HEK293 (cell line): ENCODE measurements at regions not wholly inside any gene's neighbourhood (a gene's known extent, or its start where the extent isn't known, plus 50 kb on each side); places are given as distances from the start of the nearest gene placed in this dataset.

Experiments
- CTCF ChIA-PET: fragments of 350-600 bp; formaldehyde crosslinking; extraction: SDS; loops from one replicate; lab custom pipeline; 2021; ENCODE audit warnings: antibody characterized with exemption; lab: Yijun Ruan, JAX
- POLR2A ChIA-PET: fragments of 300-600 bp; formaldehyde crosslinking; extraction: SDS; loops from one replicate; lab custom pipeline; 2020; ENCODE audit warnings: antibody characterized with exemption, inconsistent platforms; lab: Yijun Ruan, JAX
- H3K27ac ChIP-seq: fragments of 200-500 bp; sonication (Bioruptor generic); 2 replicates; pipeline ENCODE4 v1.5.1; 2014; ENCODE audit warnings: low read depth, low read length, control low read depth, inconsistent platforms; ENCODE audit errors: extremely low read depth
- H3K36me3 ChIP-seq, 2 experiments: fragments of 200-500 bp in 1 of 2; sonication (Bioruptor generic) in 1 of 2; 1 replicate in 1 of 2; 2 replicates in 1 of 2; pipeline ENCODE4 v1.5.1; 2014 to 2017; ENCODE audit warnings: inconsistent platforms in 2 of 2, low read length in 2 of 2; ENCODE audit not compliant: control insufficient read depth in 2 of 2, insufficient read depth in 1 of 2
- H3K4me1 ChIP-seq: fragments of 200-500 bp; sonication (Bioruptor generic); 2 replicates; pipeline ENCODE4 v1.5.1; 2014; ENCODE audit warnings: mild to moderate bottlenecking, low read length, inconsistent platforms; ENCODE audit not compliant: control insufficient read depth, insufficient read depth
- H3K4me3 ChIP-seq: 2 replicates; pipeline ENCODE4 v1.5.1; 2011; ENCODE audit warnings: low read depth, mild to moderate bottlenecking, control low read depth, low read length, moderate library complexity
- H3K9me3 ChIP-seq: fragments of 200-500 bp; sonication (Bioruptor generic); 2 replicates; pipeline ENCODE4 v1.5.1; 2014; ENCODE audit warnings: low read depth, low read length, inconsistent platforms; ENCODE audit not compliant: control insufficient read depth, insufficient read depth
- FEZF1 ChIP-seq: fragments of 450-650 bp; formaldehyde crosslinking; IDR thresholded peaks from 2 replicates; pipeline ENCODE4 v1.5.1; 2016; ENCODE audit warnings: missing biosample characterization, missing genetic modification characterization
- GLI2 ChIP-seq: fragments of 450-650 bp; formaldehyde crosslinking; IDR thresholded peaks from 2 replicates; pipeline ENCODE4; 2017; ENCODE audit warnings: missing biosample characterization, missing genetic modification characterization, low read depth, borderline replicate concordance
- KLF17 ChIP-seq: fragments of 450-650 bp; formaldehyde crosslinking; IDR thresholded peaks from 2 replicates; pipeline ENCODE4 v1.5.1; 2016; ENCODE audit warnings: missing biosample characterization, missing genetic modification characterization
- MYNN ChIP-seq: fragments of 450-650 bp; formaldehyde crosslinking; IDR thresholded peaks from 2 replicates; pipeline ENCODE4 v1.5.1; 2016; ENCODE audit warnings: missing biosample characterization, missing genetic modification characterization, borderline replicate concordance
- OSR2 ChIP-seq: fragments of 450-650 bp; formaldehyde crosslinking; IDR thresholded peaks from 2 replicates; pipeline ENCODE4 v1.5.1; 2016; ENCODE audit warnings: missing biosample characterization, missing genetic modification characterization
- PBX3 ChIP-seq: sonication (generic); formaldehyde crosslinking; IDR thresholded peaks from 2 replicates; pipeline ENCODE4 v1.8.1; 2022; ENCODE audit warnings: mild to moderate bottlenecking, moderate library complexity, missing genetic modification reagents
- PRDM6 ChIP-seq: fragments of 450-650 bp; formaldehyde crosslinking; IDR thresholded peaks from 2 replicates; pipeline ENCODE4 v1.5.1; 2017; ENCODE audit warnings: missing biosample characterization, missing genetic modification characterization
- RBAK ChIP-seq: fragments of 450-650 bp; formaldehyde crosslinking; IDR thresholded peaks from 2 replicates; pipeline ENCODE4 v1.5.1; 2016; ENCODE audit warnings: missing biosample characterization, missing genetic modification characterization
- SCRT1 ChIP-seq: fragments of 450-650 bp; formaldehyde crosslinking; IDR thresholded peaks from 2 replicates; pipeline ENCODE4 v1.5.1; 2016; ENCODE audit warnings: missing biosample characterization, missing genetic modification characterization, borderline replicate concordance
- SP7 ChIP-seq: fragments of 450-650 bp; formaldehyde crosslinking; IDR thresholded peaks from 2 replicates; pipeline ENCODE4 v1.5.1; 2016; ENCODE audit warnings: missing biosample characterization, missing genetic modification characterization
- TCF7L2 ChIP-seq: IDR thresholded peaks from 2 replicates; pipeline ENCODE4 v1.6.1; 2011; ENCODE audit warnings: low read depth, mild to moderate bottlenecking, inconsistent platforms, low read length, moderate library complexity, borderline replicate concordance
- WT1 ChIP-seq: fragments of 450-650 bp; formaldehyde crosslinking; IDR thresholded peaks from 2 replicates; pipeline ENCODE4 v1.5.1; 2016; ENCODE audit warnings: missing biosample characterization, missing genetic modification characterization
- ZBTB49 ChIP-seq: fragments of 450-650 bp; formaldehyde crosslinking; IDR thresholded peaks from 2 replicates; pipeline ENCODE4 v1.5.1; 2016; ENCODE audit warnings: missing biosample characterization, missing genetic modification characterization, low read depth
- ZFP41 ChIP-seq: fragments of 450-650 bp; formaldehyde crosslinking; IDR thresholded peaks from 2 replicates; pipeline ENCODE4 v1.5.1; 2016; ENCODE audit warnings: missing biosample characterization, missing genetic modification characterization, borderline replicate concordance
- ZNF112 ChIP-seq: fragments of 450-650 bp; formaldehyde crosslinking; IDR thresholded peaks from 2 replicates; pipeline ENCODE4 v1.5.0; 2017; ENCODE audit warnings: missing biosample characterization, missing genetic modification characterization
- ZNF18 ChIP-seq: fragments of 450-650 bp; formaldehyde crosslinking; IDR thresholded peaks from 2 replicates; pipeline ENCODE4 v1.5.1; 2016; ENCODE audit warnings: missing biosample characterization, missing genetic modification characterization
- ZNF341 ChIP-seq: fragments of 450-650 bp; formaldehyde crosslinking; IDR thresholded peaks from 2 replicates; pipeline ENCODE4; 2016; ENCODE audit warnings: low read depth, missing biosample characterization, missing genetic modification characterization
- ZNF350 ChIP-seq: fragments of 450-650 bp; formaldehyde crosslinking; IDR thresholded peaks from 2 replicates; pipeline ENCODE4 v1.5.0; 2017; ENCODE audit warnings: missing biosample characterization, mild to moderate bottlenecking, missing genetic modification characterization
- ZNF394 ChIP-seq: fragments of 450-650 bp; formaldehyde crosslinking; IDR thresholded peaks from 2 replicates; pipeline ENCODE4 v1.5.1; 2016; ENCODE audit warnings: missing biosample characterization, missing genetic modification characterization, mild to moderate bottlenecking, moderate library complexity, borderline replicate concordance
- ZNF48 ChIP-seq: fragments of 450-650 bp; formaldehyde crosslinking; IDR thresholded peaks from 2 replicates; pipeline ENCODE4 v1.5.1; 2016; ENCODE audit warnings: missing biosample characterization, missing genetic modification characterization
- ZNF501 ChIP-seq: fragments of 450-650 bp; formaldehyde crosslinking; IDR thresholded peaks from 2 replicates; pipeline ENCODE4 v1.5.1; 2016; ENCODE audit warnings: missing biosample characterization, missing genetic modification characterization
- ZNF558 ChIP-seq: fragments of 450-650 bp; formaldehyde crosslinking; IDR thresholded peaks from 2 replicates; pipeline ENCODE4 v1.5.1; 2016; ENCODE audit warnings: missing biosample characterization, missing genetic modification characterization
- ZNF561 ChIP-seq: fragments of 450-650 bp; IDR thresholded peaks from 2 replicates; pipeline ENCODE4 v1.5.1; 2018; ENCODE audit warnings: missing biosample characterization, missing genetic modification characterization, borderline replicate concordance
- ZNF600 ChIP-seq: fragments of 450-650 bp; formaldehyde crosslinking; IDR thresholded peaks from 2 replicates; pipeline ENCODE4 v1.5.1; 2016; ENCODE audit warnings: missing biosample characterization, missing genetic modification characterization
- ZNF660 ChIP-seq: fragments of 450-650 bp; IDR thresholded peaks from 2 replicates; pipeline ENCODE4 v1.5.1; 2018; ENCODE audit warnings: missing biosample characterization, mild to moderate bottlenecking, missing genetic modification characterization
- ZNF664 ChIP-seq: fragments of 450-650 bp; formaldehyde crosslinking; IDR thresholded peaks from 2 replicates; pipeline ENCODE4 v1.5.1; 2016; ENCODE audit warnings: missing biosample characterization, missing genetic modification characterization
- ZNF837 ChIP-seq: fragments of 450-650 bp; formaldehyde crosslinking; IDR thresholded peaks from 2 replicates; pipeline ENCODE4 v1.5.1; 2016; ENCODE audit warnings: missing biosample characterization, missing genetic modification characterization

GRCh38 chr4:28759064-28759463, 1898.4 kb downstream of the STIM2 start:
- H3K27ac ChIP-seq = no peak overlapping the region
- H3K36me3 ChIP-seq = no peaks in the 10 kb centered on the region
- no peaks in the 10 kb centered on the region for H3K4me1 ChIP-seq
- TF ChIP-seq OSR2 (no peak), SCRT1 (tag by site-specific recombination) (no peak), WT1 (tag by site-specific recombination) (no peak)
- no peaks in the 10 kb centered on the region for H3K9me3 ChIP-seq
- H3K4me3 ChIP-seq = no peak overlapping the region
- ChIA-PET POLR2A (no interaction called here), CTCF (no interaction called here)

- TF ChIP-seq ZNF18 (tag by site-specific recombination) (no peak), ZNF341 (tag by site-specific recombination) (no peak), ZNF837 (no peak), ZNF350 (no peak), SP7 (tag by site-specific recombination) (no peak), ZNF394 (no peak), ZBTB49 (tag by site-specific recombination) (no peak), KLF17 (tag by site-specific recombination) (no peak), ZNF561 (no peak), ZNF664 (no peak), TCF7L2 (no peak), ZNF558 (tag by site-specific recombination) (no peak), ZNF660 (tag by site-specific recombination) (no peak), ZFP41 (tag by site-specific recombination) (no peak), RBAK (tag by site-specific recombination) (no peak), FEZF1 (tag by site-specific recombination) (no peak)
- CTCF ChIA-PET = no interaction called here
These were observed 1899.4 kb downstream of the STIM2 start for GRCh38 chr4:28760003-28760402.

GRCh38 chr4:28772066-28772465, 1911.4 kb downstream of the STIM2 start:
- no peak overlapping the region for H3K4me3 ChIP-seq
- H3K4me1 ChIP-seq = no peaks in the 10 kb centered on the region
- POLR2A ChIA-PET = no interaction called here
- TF ChIP-seq PBX3 (CRISPR knock-in tag) (no peak), SCRT1 (tag by site-specific recombination) (no peak), MYNN (tag by site-specific recombination) (no peak), ZNF600 (tag by site-specific recombination) (no peak), ZNF112 (no peak), PRDM6 (no peak), ZNF501 (tag by site-specific recombination) (no peak), ZNF48 (tag by site-specific recombination) (no peak), GLI2 (no peak)
- no peak overlapping the region for H3K27ac ChIP-seq
- no peaks in the 10 kb centered on the region for H3K9me3 ChIP-seq
- CTCF ChIA-PET = no interaction called here
- no peaks in the 10 kb centered on the region for H3K36me3 ChIP-seq

More at GRCh38 chr4:28760003-28760402, 1899.4 kb downstream of the STIM2 start:
- no peaks in the 10 kb centered on the region for H3K4me1 ChIP-seq
- no peaks in the 10 kb centered on the region for H3K9me3 ChIP-seq
- H3K27ac ChIP-seq = no peak overlapping the region
- POLR2A ChIA-PET = no interaction called here
- H3K36me3 ChIP-seq = no peaks in the 10 kb centered on the region
- no peak overlapping the region for H3K4me3 ChIP-seq
